OCI-LY3 (cell line): ENCODE measurements at regions not wholly inside any gene's neighbourhood (a gene's known extent, or its start where the extent isn't known, plus 50 kb on each side); places are given as distances from the start of the nearest gene placed in this dataset.

Source experiments
- H2AFZ ChIP-seq: fragments of 200-600, 300-600 bp; shearing (Covaris generic); 2 replicates; pipeline ENCODE4 v1.6.0; 2014; ENCODE audit warnings: antibody characterized with exemption, low read depth, low read length
- H3K27ac ChIP-seq: fragments of 200-600, 300-600 bp; sonication (generic); 2 replicates; pipeline ENCODE4 v1.5.1; 2014; ENCODE audit warnings: mild to moderate bottlenecking, low read length, moderate library complexity, mixed read lengths
- H3K27me3 ChIP-seq: fragments of 200-600, 300-600 bp; sonication (generic); 2 replicates; pipeline ENCODE4 v1.6.1; 2014; ENCODE audit warnings: low read depth, low read length, mixed read lengths
- H3K36me3 ChIP-seq: fragments of 200-600, 300-600 bp; sonication (generic); replicated peaks from 2 replicates; pipeline ENCODE3; 2014; ENCODE audit warnings: low read depth, low read length, mixed read lengths
- H3K4me1 ChIP-seq: fragments of 300-600, 200-600 bp; sonication (generic); 2 replicates; pipeline ENCODE4 v1.6.1; 2014; ENCODE audit warnings: low read length, mixed read lengths
- H3K4me2 ChIP-seq: fragments of 200-600, 300-600 bp; sonication (generic); 2 replicates; pipeline ENCODE4 v1.6.1; 2014; ENCODE audit warnings: low read length, mixed read lengths
- H3K4me3 ChIP-seq: fragments of 300-600, 200-600 bp; sonication (generic); 2 replicates; pipeline ENCODE4 v1.5.1; 2014; ENCODE audit warnings: antibody characterized with exemption, mild to moderate bottlenecking, low read length, moderate library complexity
- H3K79me2 ChIP-seq: fragments of 300-600, 200-600 bp; shearing (Covaris generic); 2 replicates; pipeline ENCODE4 v1.6.1; 2014; ENCODE audit warnings: mild to moderate bottlenecking, low read length, mixed read lengths
- H3K9ac ChIP-seq: fragments of 300-600, 200-600 bp; shearing (Covaris generic); 2 replicates; pipeline ENCODE4 v1.6.0; 2014; ENCODE audit warnings: mild to moderate bottlenecking, low read length, moderate library complexity
- H3K9me3 ChIP-seq: fragments of 200-600, 300-600 bp; shearing (Covaris generic); 2 replicates; pipeline ENCODE4 v1.6.1; 2014; ENCODE audit warnings: low read length, mixed read lengths; ENCODE audit not compliant: insufficient read depth
- H4K20me1 ChIP-seq: fragments of 200-600, 300-600 bp; sonication (generic); 2 replicates; pipeline ENCODE4 v1.6.1; 2016; ENCODE audit warnings: low read length, mixed read lengths; ENCODE audit not compliant: insufficient read depth
- CTCF ChIP-seq: fragments of 200-600, 300-600 bp; sonication (generic); IDR thresholded peaks from 2 replicates; pipeline ENCODE4 v1.5.1; 2014; ENCODE audit warnings: antibody characterized with exemption, low read length, low read depth
- EZH2phosphoT487 ChIP-seq: fragments of 200-600 bp; shearing (Covaris generic); IDR thresholded peaks from 2 replicates; pipeline ENCODE4 v1.6.1; 2018; ENCODE audit warnings: antibody characterized with exemption, mixed run types, low read depth

- Histone ChIP-seq H3K4me1 (no peaks in the 10 kb centered on the region), H3K36me3 (no peaks in the 10 kb centered on the region), H3K9ac (no peak overlapping the region), H4K20me1 (no peaks in the 10 kb centered on the region), H3K27ac (no peak overlapping the region), H3K4me2 (no peak overlapping the region), H3K9me3 (no peaks in the 10 kb centered on the region), H2AFZ (no peak overlapping the region), H3K79me2 (no peaks in the 10 kb centered on the region), H3K27me3 (no peaks in the 10 kb centered on the region), H3K4me3 (no peak overlapping the region)
- TF ChIP-seq CTCF: no peak
- no peak for TF ChIP-seq EZH2phosphoT487
Observed at GRCh38 chr11:28636033-28636432, 527.8 kb downstream of the METTL15 start.

- no peaks in the 10 kb centered on the region for H3K27me3 ChIP-seq
- H3K4me1 ChIP-seq: no peaks in the 10 kb centered on the region
- H3K36me3 ChIP-seq: no peaks in the 10 kb centered on the region
- TF ChIP-seq EZH2phosphoT487: no peak
- no peak for TF ChIP-seq CTCF
- H3K4me3 ChIP-seq: no peak overlapping the region
- no peak overlapping the region for H3K4me2 ChIP-seq
- no peaks in the 10 kb centered on the region for H4K20me1 ChIP-seq
- no peak overlapping the region for H3K9ac ChIP-seq
- H3K9me3 ChIP-seq: no peaks in the 10 kb centered on the region
- H3K79me2 ChIP-seq: no peaks in the 10 kb centered on the region
- H3K27ac ChIP-seq: no peak overlapping the region
- no peak overlapping the region for H2AFZ ChIP-seq
Observed at GRCh38 chr11:28632338-28632737, 524.1 kb downstream of the METTL15 start.

GRCh38 chr11:28631148-28631547 is 523.0 kb downstream of the METTL15 start:
- no peak for TF ChIP-seq EZH2phosphoT487
- no peak for TF ChIP-seq CTCF
- Histone ChIP-seq H2AFZ (no peak overlapping the region), H3K4me3 (no peak overlapping the region), H3K4me1 (no peaks in the 10 kb centered on the region), H3K79me2 (no peaks in the 10 kb centered on the region), H3K9ac (no peak overlapping the region), H4K20me1 (no peaks in the 10 kb centered on the region), H3K4me2 (no peak overlapping the region), H3K9me3 (no peaks in the 10 kb centered on the region), H3K27me3 (no peaks in the 10 kb centered on the region), H3K27ac (no peak overlapping the region), H3K36me3 (no peaks in the 10 kb centered on the region)

- TF ChIP-seq CTCF (no peak), EZH2phosphoT487 (no peak)
- H4K20me1 ChIP-seq: no peaks in the 10 kb centered on the region
- no peaks in the 10 kb centered on the region for H3K36me3 ChIP-seq
- no peak overlapping the region for H3K9ac ChIP-seq
- H3K9me3 ChIP-seq: no peaks in the 10 kb centered on the region
- H3K27me3 ChIP-seq: no peaks in the 10 kb centered on the region
- no peak overlapping the region for H3K4me2 ChIP-seq
- H3K4me3 ChIP-seq: no peak overlapping the region
- no peaks in the 10 kb centered on the region for H3K79me2 ChIP-seq
- no peak overlapping the region for H2AFZ ChIP-seq
- peaks cover 9% of the 10 kb centered on the region for H3K4me1 ChIP-seq
- no peak overlapping the region for H3K27ac ChIP-seq
Observed at GRCh38 chr11:28629235-28629634, 521.0 kb downstream of the METTL15 start.
